Liver (tissue), 8 donors: ENCODE measurements at regions not wholly inside any gene's neighbourhood (a gene's known extent, or its start where the extent isn't known, plus 50 kb on each side); places are given as distances from the start of the nearest gene placed in this dataset.
A peak's percentile ranks its signal among the peaks of the same experiment; 100 is the strongest.

Source experiments
- DNase-seq: peaks from one replicate; pipeline ENCODE4 v3.0.0-alpha.2; 2017; ENCODE audit warnings: low spot score
- H3K27ac ChIP-seq, 2 donors: one replicate each; pipeline ENCODE4 v1.7.0; 2013; ENCODE audit warnings: inconsistent platforms in 2 of 2, low read length in 2 of 2, control low read depth in 1 of 2, low read depth in 1 of 2, mild to moderate bottlenecking in 1 of 2
- H3K27me3 ChIP-seq, 4 donors: one replicate each; pipeline versions ENCODE4 v1.6.1 to v1.7.0; 2013; ENCODE audit warnings: low read length in 3 of 4, inconsistent platforms in 1 of 4, mild to moderate bottlenecking in 1 of 4, moderate library complexity in 1 of 4; ENCODE audit not compliant: control insufficient read depth in 4 of 4, insufficient read depth in 4 of 4
- H3K36me3 ChIP-seq, 4 donors: one replicate each; pipeline versions ENCODE4 v1.6.1 to v1.7.0; 2013; ENCODE audit warnings: low read length in 3 of 4, mild to moderate bottlenecking in 3 of 4, low read depth in 1 of 4, moderate library complexity in 1 of 4; ENCODE audit not compliant: control insufficient read depth in 4 of 4, insufficient read depth in 3 of 4
- H3K4me1 ChIP-seq, 4 donors: one replicate each; pipeline versions ENCODE4 v1.6.1 to v1.7.0; 2013; ENCODE audit warnings: low read length in 3 of 4, mild to moderate bottlenecking in 3 of 4, moderate library complexity in 1 of 4; ENCODE audit not compliant: control insufficient read depth in 4 of 4, insufficient read depth in 4 of 4
- H3K4me3 ChIP-seq, 3 donors: one replicate each; pipeline versions ENCODE4 v1.6.1 to v1.7.0; 2013; ENCODE audit warnings: low read length in 3 of 3, control low read depth in 1 of 3, low read depth in 1 of 3, mild to moderate bottlenecking in 1 of 3
- H3K9ac ChIP-seq, 2 donors: one replicate each; pipeline ENCODE4 v1.7.0; 2013; ENCODE audit warnings: low read length in 2 of 2, mild to moderate bottlenecking in 2 of 2, moderate library complexity in 2 of 2, control low read depth in 1 of 2, low read depth in 1 of 2
- H3K9me3 ChIP-seq, 4 donors: one replicate each; pipeline versions ENCODE4 v1.6.1 to v1.7.0; 2013; ENCODE audit warnings: low read length in 3 of 4; ENCODE audit not compliant: control insufficient read depth in 4 of 4
- ATF3 ChIP-seq: IDR thresholded peaks from 2 replicates; pipeline ENCODE4 v1.6.1; 2016; ENCODE audit warnings: antibody characterized with exemption
- EGR1 ChIP-seq, 2 donors: IDR thresholded peaks; 2 replicates each; pipeline ENCODE4 v1.6.1; 2016 to 2018; ENCODE audit warnings: antibody characterized with exemption in 2 of 2, low read depth in 2 of 2
- FOXA2 ChIP-seq: IDR thresholded peaks from 2 replicates; pipeline ENCODE4 v1.6.1; 2016; ENCODE audit warnings: antibody characterized with exemption
- GABPA ChIP-seq, 2 donors: IDR thresholded peaks in 1 of 2; conservative IDR thresholded peaks in 1 of 2; 2 replicates each; pipeline ENCODE4 v1.6.1; 2016; ENCODE audit warnings: antibody characterized with exemption in 2 of 2, mild to moderate bottlenecking in 1 of 2, moderate library complexity in 1 of 2
- HNF4A ChIP-seq, 2 donors: conservative IDR thresholded peaks; 2 replicates each; pipeline ENCODE4 v1.6.1; 2016; ENCODE audit warnings: antibody characterized with exemption in 2 of 2, mild to moderate bottlenecking in 2 of 2
- JUND ChIP-seq, 2 donors: IDR thresholded peaks; 2 replicates each; pipeline ENCODE4 v1.6.1; 2016; ENCODE audit warnings: antibody characterized with exemption in 2 of 2
- NR2F2 ChIP-seq: IDR thresholded peaks from 2 replicates; pipeline ENCODE4 v1.6.1; 2016; ENCODE audit warnings: antibody characterized with exemption
- RAD21 ChIP-seq, 2 donors: IDR thresholded peaks; 2 replicates each; pipeline ENCODE4 v1.6.1; 2016; ENCODE audit warnings: antibody characterized with exemption in 2 of 2, mild to moderate bottlenecking in 2 of 2
- RXRA ChIP-seq, 2 donors: IDR thresholded peaks; 2 replicates each; pipeline ENCODE4 v1.6.1; 2017 to 2018; ENCODE audit warnings: antibody characterized with exemption in 2 of 2, mild to moderate bottlenecking in 1 of 2
- SP1 ChIP-seq: IDR thresholded peaks from 2 replicates; pipeline ENCODE4 v1.6.1; 2018; ENCODE audit warnings: antibody characterized with exemption, mild to moderate bottlenecking
- TAF1 ChIP-seq: conservative IDR thresholded peaks from 2 replicates; pipeline ENCODE4 v1.6.1; 2016; ENCODE audit warnings: antibody characterized with exemption, mild to moderate bottlenecking
- YY1 ChIP-seq: IDR thresholded peaks from 2 replicates; pipeline ENCODE4 v1.6.1; 2016; ENCODE audit warnings: antibody characterized with exemption, mild to moderate bottlenecking
- ZBTB33 ChIP-seq: IDR thresholded peaks from 2 replicates; pipeline ENCODE4 v1.6.1; 2016; ENCODE audit warnings: antibody characterized with exemption
- WGBS: extraction: QIAGEN DNeasy Blood & Tissue Kit; methylation state at CpG from one replicate; pipeline ENCODE4 v1.1.7; 2013; 5-methylcytosine and 5-hydroxymethylcytosine counted together
- TF ChIP-seq, protein P1 (sequence below): fragments of 150-350 bp; IDR thresholded peaks from 2 replicates; pipeline ENCODE4 v1.5.1; 2017; ENCODE audit warnings: improper control_type of control experiment, low read depth, low read length; ENCODE audit not compliant: missing input control
- donor health status: healthy.
- donor health status: healthy.
- donor health status: healthy.
- donor health status: healthy.
- donor health status: healthy.

DNA sequence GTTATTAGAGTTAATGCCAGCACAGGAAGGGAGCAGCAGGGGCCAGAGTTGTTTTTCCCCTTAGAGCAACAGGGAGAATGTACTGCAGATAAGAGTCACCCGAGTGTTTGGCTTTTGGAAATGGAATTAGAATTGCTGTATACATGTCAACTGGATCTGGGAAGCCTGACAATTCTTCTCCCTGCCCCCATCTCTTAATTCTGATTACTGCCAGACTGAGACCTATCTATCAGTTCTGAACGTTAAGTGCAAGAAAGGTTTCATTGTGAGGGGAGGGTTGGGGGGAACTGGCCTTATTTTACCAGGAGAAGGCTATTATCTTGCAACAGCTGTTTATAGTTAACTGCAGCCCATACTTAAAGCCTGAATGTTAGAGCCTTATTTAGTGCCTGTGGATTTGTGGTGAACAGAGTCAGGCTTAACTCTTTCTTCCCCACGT lies 424.5 kb upstream of the CDH11 start:
- Histone ChIP-seq H3K9me3 (peaks cover 0 to 3% (median 0%) of the 10 kb centered on the region in 4 donors), H3K36me3 (no peaks in the 10 kb centered on the region), H3K27me3 (no peaks in the 10 kb centered on the region), H3K9ac (no peak overlapping the region), H3K27ac (no peak overlapping the region), H3K4me1 (no peaks in the 10 kb centered on the region), H3K4me3 (no peak overlapping the region)
- TF ChIP-seq YY1 (no peak), NR2F2 (peak; percentile 44), ZBTB33 (no peak), RXRA (IDR thresholded peaks at IDR 0.05) (no peak), FOXA2 (no peak)
- no peak for DNase-seq
- WGBS: 8% methylated on average over 3 of the region's 3 CpGs

DNA sequence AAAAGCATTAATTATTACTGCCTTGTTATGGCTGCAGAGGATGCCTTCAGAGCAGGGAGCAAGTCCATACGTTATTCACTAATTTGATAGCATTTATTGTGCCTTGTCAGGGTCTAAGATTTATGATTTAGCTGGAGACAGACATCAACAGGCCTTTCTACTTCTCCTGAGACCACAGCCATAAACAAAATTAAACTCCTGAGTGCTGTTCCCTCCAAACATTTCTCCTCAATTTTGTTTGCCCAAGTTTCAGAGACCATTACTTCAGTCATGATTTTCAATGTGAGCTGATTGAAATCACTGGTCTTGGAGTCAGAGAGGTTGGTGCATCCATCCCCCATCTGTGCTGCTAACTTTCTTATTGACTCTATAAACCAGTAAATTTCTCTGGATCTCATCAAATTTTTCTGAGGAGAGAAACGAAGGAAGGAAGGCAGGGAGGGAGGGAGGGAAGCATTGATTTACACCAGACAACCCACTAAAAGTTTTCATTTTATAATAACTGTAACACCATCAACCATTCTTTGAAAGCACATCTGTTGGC lies 423.6 kb upstream of the CDH11 start:
- H3K9ac ChIP-seq: no peak overlapping the region
- DNase-seq: no peak
- H3K4me1 ChIP-seq: no peaks in the 10 kb centered on the region
- TF ChIP-seq, protein P1, sequence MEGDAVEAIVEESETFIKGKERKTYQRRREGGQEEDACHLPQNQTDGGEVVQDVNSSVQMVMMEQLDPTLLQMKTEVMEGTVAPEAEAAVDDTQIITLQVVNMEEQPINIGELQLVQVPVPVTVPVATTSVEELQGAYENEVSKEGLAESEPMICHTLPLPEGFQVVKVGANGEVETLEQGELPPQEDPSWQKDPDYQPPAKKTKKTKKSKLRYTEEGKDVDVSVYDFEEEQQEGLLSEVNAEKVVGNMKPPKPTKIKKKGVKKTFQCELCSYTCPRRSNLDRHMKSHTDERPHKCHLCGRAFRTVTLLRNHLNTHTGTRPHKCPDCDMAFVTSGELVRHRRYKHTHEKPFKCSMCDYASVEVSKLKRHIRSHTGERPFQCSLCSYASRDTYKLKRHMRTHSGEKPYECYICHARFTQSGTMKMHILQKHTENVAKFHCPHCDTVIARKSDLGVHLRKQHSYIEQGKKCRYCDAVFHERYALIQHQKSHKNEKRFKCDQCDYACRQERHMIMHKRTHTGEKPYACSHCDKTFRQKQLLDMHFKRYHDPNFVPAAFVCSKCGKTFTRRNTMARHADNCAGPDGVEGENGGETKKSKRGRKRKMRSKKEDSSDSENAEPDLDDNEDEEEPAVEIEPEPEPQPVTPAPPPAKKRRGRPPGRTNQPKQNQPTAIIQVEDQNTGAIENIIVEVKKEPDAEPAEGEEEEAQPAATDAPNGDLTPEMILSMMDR: no peak
- TF ChIP-seq NR2F2: no peak
- no peak for TF ChIP-seq HNF4A (conservative IDR thresholded peaks at IDR 0.05)
- TF ChIP-seq SP1: no peak
- TF ChIP-seq RAD21 (IDR thresholded peaks at IDR 0.05): no peak
- TF ChIP-seq EGR1 (IDR thresholded peaks at IDR 0.05; ENCODE audit: low read depth in 2 of 2): no peak
- no peak for TF ChIP-seq YY1
- TF ChIP-seq GABPA (IDR thresholded peaks at IDR 0.05 in 1 of 2, conservative IDR thresholded peaks at IDR 0.05 in 1 of 2): no peak
- TF ChIP-seq ATF3: no peak
- TF ChIP-seq JUND (IDR thresholded peaks at IDR 0.05): no peak
- TF ChIP-seq ZBTB33: no peak
- no peak for TF ChIP-seq RXRA (IDR thresholded peaks at IDR 0.05)
- TF ChIP-seq TAF1: no peak
- H3K9me3 ChIP-seq: no peaks in the 10 kb centered on the region
- no peak overlapping the region for H3K4me3 ChIP-seq
- H3K27ac ChIP-seq: no peak overlapping the region
- H3K27me3 ChIP-seq: no peaks in the 10 kb centered on the region
- no peaks in the 10 kb centered on the region for H3K36me3 ChIP-seq
- WGBS: 45% methylated on average over 2 of the region's 2 CpGs
